ENCODE measurements at regions not wholly inside any gene's neighbourhood (a gene's known extent, or its start where the extent isn't known, plus 50 kb on each side); places are given as distances from the start of the nearest gene placed in this dataset.

- Histone ChIP-seq H3K79me2 (no peaks in the 10 kb centered on the region), H3K27ac (no peak overlapping the region), H3K4me1 (ENCODE audit: insufficient read depth) (no peaks in the 10 kb centered on the region), H3K9me2 (replicated peaks; ENCODE audit: insufficient read depth) (no peaks in the 10 kb centered on the region), H3K36me3 (replicated peaks; ENCODE audit: insufficient read depth, low read depth) (no peaks in the 10 kb centered on the region), H2AFZ (no peak overlapping the region), H3K9me3 (ENCODE audit: low read depth) (no peaks in the 10 kb centered on the region), H3K4me3 (no peak overlapping the region), H3K27me3 (no peaks in the 10 kb centered on the region), H3K4me2 (no peak overlapping the region), H4K20me1 (ENCODE audit: insufficient read depth, poor library complexity, severe bottlenecking) (no peaks in the 10 kb centered on the region)
- no peak for DNase-seq (ENCODE audit: low spot score)
- TF ChIP-seq EZH2 (IDR thresholded peaks at IDR 0.05; ENCODE audit: borderline replicate concordance) = no peak
- TF ChIP-seq, protein P1, sequence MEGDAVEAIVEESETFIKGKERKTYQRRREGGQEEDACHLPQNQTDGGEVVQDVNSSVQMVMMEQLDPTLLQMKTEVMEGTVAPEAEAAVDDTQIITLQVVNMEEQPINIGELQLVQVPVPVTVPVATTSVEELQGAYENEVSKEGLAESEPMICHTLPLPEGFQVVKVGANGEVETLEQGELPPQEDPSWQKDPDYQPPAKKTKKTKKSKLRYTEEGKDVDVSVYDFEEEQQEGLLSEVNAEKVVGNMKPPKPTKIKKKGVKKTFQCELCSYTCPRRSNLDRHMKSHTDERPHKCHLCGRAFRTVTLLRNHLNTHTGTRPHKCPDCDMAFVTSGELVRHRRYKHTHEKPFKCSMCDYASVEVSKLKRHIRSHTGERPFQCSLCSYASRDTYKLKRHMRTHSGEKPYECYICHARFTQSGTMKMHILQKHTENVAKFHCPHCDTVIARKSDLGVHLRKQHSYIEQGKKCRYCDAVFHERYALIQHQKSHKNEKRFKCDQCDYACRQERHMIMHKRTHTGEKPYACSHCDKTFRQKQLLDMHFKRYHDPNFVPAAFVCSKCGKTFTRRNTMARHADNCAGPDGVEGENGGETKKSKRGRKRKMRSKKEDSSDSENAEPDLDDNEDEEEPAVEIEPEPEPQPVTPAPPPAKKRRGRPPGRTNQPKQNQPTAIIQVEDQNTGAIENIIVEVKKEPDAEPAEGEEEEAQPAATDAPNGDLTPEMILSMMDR (IDR thresholded peaks at IDR 0.05; ENCODE audit: poor library complexity) = no peak
- no peak for TF ChIP-seq EZH2phosphoT487 (IDR thresholded peaks at IDR 0.05; ENCODE audit: low read depth, severe bottlenecking, unreplicated experiment)
- WGBS (ENCODE audit: low lambda C conversion rate, missing lambda C conversion rate) = 59% methylated on average over 3 of the region's 3 CpGs
Measured at GRCh38 chr16:65944361-65944760, 422.1 kb upstream of the CDH5 start.

DNA sequence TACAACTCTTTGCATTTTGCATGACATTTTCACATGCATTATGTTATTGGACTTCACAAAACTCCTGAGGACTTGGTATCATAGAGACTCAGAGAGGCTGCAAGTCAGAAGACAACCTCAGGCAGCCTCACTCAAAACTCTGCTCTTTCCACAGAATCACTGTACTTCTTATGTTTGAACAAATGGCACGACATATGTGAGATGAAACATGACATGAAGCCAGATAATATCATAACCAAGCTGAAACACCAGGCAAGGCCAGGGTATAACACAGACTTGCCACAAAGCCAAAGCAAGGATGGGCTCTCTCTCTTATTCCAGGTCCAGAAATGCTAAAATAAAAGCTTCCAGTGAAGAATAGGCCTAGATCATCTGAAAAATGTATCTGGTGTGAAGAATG lies 425.8 kb upstream of the CDH5 start:
- no peaks in the 10 kb centered on the region for H3K9me2 ChIP-seq (replicated peaks; ENCODE audit: insufficient read depth)
- no peak for DNase-seq (ENCODE audit: low spot score)
- H4K20me1 ChIP-seq (ENCODE audit: insufficient read depth, poor library complexity, severe bottlenecking) = no peaks in the 10 kb centered on the region
- no peaks in the 10 kb centered on the region for H3K4me1 ChIP-seq (ENCODE audit: insufficient read depth)
- no peaks in the 10 kb centered on the region for H3K27me3 ChIP-seq
- H3K36me3 ChIP-seq (replicated peaks; ENCODE audit: insufficient read depth, low read depth) = no peaks in the 10 kb centered on the region
- no peaks in the 10 kb centered on the region for H3K9me3 ChIP-seq (ENCODE audit: low read depth)
- TF ChIP-seq EZH2phosphoT487 (IDR thresholded peaks at IDR 0.05; ENCODE audit: low read depth, severe bottlenecking, unreplicated experiment) (no peak), EZH2 (IDR thresholded peaks at IDR 0.05; ENCODE audit: borderline replicate concordance) (no peak)
- TF ChIP-seq, protein P1 (IDR thresholded peaks at IDR 0.05; ENCODE audit: poor library complexity) = no peak
- H2AFZ ChIP-seq = no peak overlapping the region
- no peak overlapping the region for H3K4me2 ChIP-seq
- WGBS (ENCODE audit: low lambda C conversion rate, missing lambda C conversion rate) = 79% methylated on average over 1 of the region's 1 CpG
- no peaks in the 10 kb centered on the region for H3K79me2 ChIP-seq
- no peak overlapping the region for H3K4me3 ChIP-seq
- H3K27ac ChIP-seq = no peak overlapping the region

DNA sequence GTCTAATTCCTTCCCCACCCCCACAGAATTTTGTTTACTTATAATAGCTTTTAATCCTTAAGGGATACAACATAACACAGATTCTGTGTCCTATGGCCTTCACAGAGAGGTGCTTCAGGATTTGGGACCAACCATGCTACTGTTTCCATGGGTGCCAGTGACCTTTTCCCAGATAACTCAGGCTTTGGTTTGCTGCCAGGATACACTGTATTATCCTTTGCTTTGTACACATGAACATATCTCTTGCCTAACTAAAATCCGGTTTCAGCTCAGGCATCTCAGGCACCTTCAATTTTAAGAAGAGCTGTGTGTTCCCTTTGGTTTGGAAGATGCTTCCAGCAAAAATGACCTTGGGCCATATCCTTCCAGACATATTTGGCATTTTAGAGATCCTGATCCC lies 428.4 kb upstream of the CDH5 start:
- Histone ChIP-seq H3K79me2 (no peaks in the 10 kb centered on the region), H2AFZ (no peak overlapping the region), H4K20me1 (ENCODE audit: insufficient read depth, poor library complexity, severe bottlenecking) (no peaks in the 10 kb centered on the region), H3K9me3 (ENCODE audit: low read depth) (no peaks in the 10 kb centered on the region), H3K4me3 (no peak overlapping the region), H3K27me3 (no peaks in the 10 kb centered on the region), H3K4me1 (ENCODE audit: insufficient read depth) (no peaks in the 10 kb centered on the region), H3K4me2 (no peak overlapping the region), H3K27ac (no peak overlapping the region), H3K9me2 (replicated peaks; ENCODE audit: insufficient read depth) (no peaks in the 10 kb centered on the region), H3K36me3 (replicated peaks; ENCODE audit: insufficient read depth, low read depth) (no peaks in the 10 kb centered on the region)
- TF ChIP-seq, protein P1 (IDR thresholded peaks at IDR 0.05; ENCODE audit: poor library complexity) = no peak
- TF ChIP-seq EZH2 (IDR thresholded peaks at IDR 0.05; ENCODE audit: borderline replicate concordance) (no peak), EZH2phosphoT487 (IDR thresholded peaks at IDR 0.05; ENCODE audit: low read depth, severe bottlenecking, unreplicated experiment) (no peak)
- DNase-seq (ENCODE audit: low spot score) = no peak
- WGBS (ENCODE audit: low lambda C conversion rate, missing lambda C conversion rate) = 89% methylated on average over 1 of the region's 1 CpG

- 100% methylated on average over 1 of the region's 1 CpG for WGBS (ENCODE audit: low lambda C conversion rate, missing lambda C conversion rate)
Measured at GRCh38 chr16:65937455-65937854, 429.0 kb upstream of the CDH5 start.

More at GRCh38 chr16:65937455-65937854, 429.0 kb upstream of the CDH5 start:
- H3K27me3 ChIP-seq = no peaks in the 10 kb centered on the region
- H3K4me1 ChIP-seq (ENCODE audit: insufficient read depth) = no peaks in the 10 kb centered on the region
- H3K27ac ChIP-seq = no peak overlapping the region
- H4K20me1 ChIP-seq (ENCODE audit: insufficient read depth, poor library complexity, severe bottlenecking) = no peaks in the 10 kb centered on the region
- H3K9me2 ChIP-seq (replicated peaks; ENCODE audit: insufficient read depth) = no peaks in the 10 kb centered on the region
- H3K4me2 ChIP-seq = no peak overlapping the region
- no peak for DNase-seq (ENCODE audit: low spot score)
- no peaks in the 10 kb centered on the region for H3K36me3 ChIP-seq (replicated peaks; ENCODE audit: insufficient read depth, low read depth)
- no peak overlapping the region for H3K4me3 ChIP-seq
- TF ChIP-seq EZH2phosphoT487 (IDR thresholded peaks at IDR 0.05; ENCODE audit: low read depth, severe bottlenecking, unreplicated experiment) = no peak
- no peaks in the 10 kb centered on the region for H3K9me3 ChIP-seq (ENCODE audit: low read depth)
- H2AFZ ChIP-seq = no peak overlapping the region
- no peaks in the 10 kb centered on the region for H3K79me2 ChIP-seq
